HCT116 (cell line): ENCODE measurements at regions not wholly inside any gene's neighbourhood (a gene's known extent, or its start where the extent isn't known, plus 50 kb on each side); places are given as distances from the start of the nearest gene placed in this dataset.

Experiments
- ATAC-seq: fragments of 200-7000 bp; cut with Tn5 transposase; 2 replicates; pipeline ENCODE4 v1.9.1; 2020; ENCODE audit warnings: mild to moderate bottlenecking, moderate library complexity
- BruUV-seq: library from RNA; stranded (reverse); fragments of 400-500 nt; replicated peaks from 2 replicates; lab custom pipeline; 2021; lab: Mats Ljungman, UMichigan
- CTCF ChIA-PET: fragments of 300-600 bp; sonication (Branson Sonifier 250); formaldehyde crosslinking; loops from one replicate; lab custom pipeline; 2021; ENCODE audit warnings: antibody characterized with exemption; lab: Charles Lee
- POLR2A ChIA-PET: fragments of 300-600, 350-600 bp; sonication (Branson Sonifier 250); formaldehyde crosslinking; loops from one replicate; lab custom pipeline; 2021; ENCODE audit warnings: antibody characterized with exemption; lab: Charles Lee
- RAD21 ChIA-PET, 2 experiments: fragments of 300-600 bp; sonication (Branson Sonifier 250); formaldehyde crosslinking; loops; one replicate each; lab custom pipeline; 2023; ENCODE audit warnings: low total read pairs in 2 of 2; ENCODE audit not compliant: uncharacterized antibody in 2 of 2, unreplicated experiment in 2 of 2, low non-redundant PET in 1 of 2; lab: Charles Lee
- DNase-seq: peaks from one replicate; pipeline ENCODE4 v3.0.0-alpha.2; 2010; ENCODE audit warnings: low read depth, low spot score
- H2AFZ ChIP-seq: fragments of 200-600 bp; shearing (Covaris generic), sonication (generic); 2 replicates; pipeline ENCODE4 v1.6.1; 2017; ENCODE audit warnings: low read depth, mixed run types, mixed read lengths, antibody characterized with exemption, low read length; ENCODE audit not compliant: poor library complexity, severe bottlenecking
- H3K27ac ChIP-seq: 2 replicates; pipeline ENCODE4 v1.5.1; 2012; ENCODE audit warnings: low read depth, low read length
- H3K27me3 ChIP-seq: fragments of 200-600 bp; sonication (generic); 2 replicates; pipeline ENCODE4 v1.6.1; 2016; ENCODE audit warnings: mixed run types, low read length, mixed read lengths; ENCODE audit not compliant: insufficient read depth
- H3K36me3 ChIP-seq, 2 experiments: fragments of 200-500 bp in 1 of 2; fragments of 200-600 bp in 1 of 2; sonication (Bioruptor generic) in 1 of 2; sonication (generic) in 1 of 2; 2 replicates each; pipeline versions ENCODE4 v1.5.1 to v1.6.1; 2014 to 2016; ENCODE audit warnings: low read length in 2 of 2, inconsistent platforms in 1 of 2, mixed read lengths in 1 of 2, mixed run types in 1 of 2; ENCODE audit not compliant: insufficient read depth in 2 of 2, control insufficient read depth in 1 of 2
- H3K4me1 ChIP-seq, 2 experiments: fragments of 200-600 bp in 1 of 2; sonication (generic) in 1 of 2; 2 replicates each; pipeline versions ENCODE4 v1.5.1 to v1.6.1; 2012 to 2017; ENCODE audit warnings: low read length in 2 of 2, inconsistent platforms in 1 of 2, mild to moderate bottlenecking in 1 of 2, mixed read lengths in 1 of 2, mixed run types in 1 of 2, moderate library complexity in 1 of 2; ENCODE audit not compliant: insufficient read depth in 2 of 2, control insufficient read depth in 1 of 2
- H3K4me2 ChIP-seq: fragments of 200-600 bp; sonication (generic); 2 replicates; pipeline ENCODE4 v1.6.1; 2017; ENCODE audit warnings: mixed run types, low read length, mixed read lengths
- H3K4me3 ChIP-seq, 2 experiments: fragments of 200-600 bp in 1 of 2; sonication (generic) in 1 of 2; replicated peaks in 1 of 2; 2 replicates each; pipeline ENCODE4 v1.5.1; 2011 to 2016; ENCODE audit warnings: low read length in 2 of 2, control low read depth in 1 of 2, low read depth in 1 of 2, mild to moderate bottlenecking in 1 of 2, mixed read lengths in 1 of 2, mixed run types in 1 of 2
- H3K79me2 ChIP-seq: fragments of 200-600 bp; sonication (generic); 2 replicates; pipeline ENCODE4 v1.6.1; 2017; ENCODE audit warnings: mild to moderate bottlenecking, mixed run types, low read length, moderate library complexity, mixed read lengths; ENCODE audit not compliant: insufficient read depth
- H3K9ac ChIP-seq: fragments of 200-600 bp; sonication (generic); 2 replicates; pipeline ENCODE4 v1.6.1; 2016; ENCODE audit warnings: low read length, mixed read lengths
- H3K9me2 ChIP-seq: fragments of 200-600 bp; sonication (generic), shearing (Covaris generic); 2 replicates; pipeline ENCODE4 v1.6.1; 2017; ENCODE audit warnings: mixed run types, mild to moderate bottlenecking, moderate library complexity; ENCODE audit not compliant: insufficient read depth
- H3K9me3 ChIP-seq, 2 experiments: fragments of 200-500 bp in 1 of 2; fragments of 200-600 bp in 1 of 2; sonication (Bioruptor generic) in 1 of 2; sonication (generic) in 1 of 2; 2 replicates each; pipeline ENCODE4 v1.6.1; 2014 to 2017; ENCODE audit warnings: low read length in 2 of 2, mixed read lengths in 2 of 2, inconsistent platforms in 1 of 2, low read depth in 1 of 2, mild to moderate bottlenecking in 1 of 2, mixed run types in 1 of 2, moderate library complexity in 1 of 2; ENCODE audit not compliant: control insufficient read depth in 1 of 2, insufficient read depth in 1 of 2
- H4K20me1 ChIP-seq: fragments of 200-600 bp; sonication (generic), shearing (Covaris generic); 2 replicates; pipeline ENCODE4 v1.6.1; 2017; ENCODE audit warnings: mixed run types, mild to moderate bottlenecking, moderate library complexity; ENCODE audit not compliant: insufficient read depth
- ATF3 ChIP-seq: IDR thresholded peaks from 2 replicates; pipeline ENCODE4 v1.6.1; 2012
- CBX3 ChIP-seq: IDR thresholded peaks from 2 replicates; pipeline ENCODE4 v1.6.1; 2012; ENCODE audit warnings: low read depth
- CTCF ChIP-seq, 3 experiments: fragments of 200-600 bp in 1 of 3; sonication (generic) in 1 of 3; IDR thresholded peaks in 2 of 3; conservative IDR thresholded peaks in 1 of 3; 2 replicates each; pipeline ENCODE4 v1.5.1; 2012 to 2017; ENCODE audit warnings: low read depth in 2 of 3, low read length in 2 of 3, antibody characterized with exemption in 1 of 3, borderline replicate concordance in 1 of 3, control low read depth in 1 of 3, mild to moderate bottlenecking in 1 of 3, mixed read lengths in 1 of 3, mixed run types in 1 of 3, moderate library complexity in 1 of 3; ENCODE audit not compliant: insufficient read depth in 1 of 3
- EZH2 ChIP-seq: fragments of 200-600 bp; sonication (generic); IDR thresholded peaks from 2 replicates; pipeline ENCODE4 v1.6.1; 2017; ENCODE audit warnings: antibody characterized with exemption, mixed run types
- FOSL1 ChIP-seq: IDR thresholded peaks from 2 replicates; pipeline ENCODE4 v1.6.1; 2012; ENCODE audit warnings: low read depth
- MAX ChIP-seq: IDR thresholded peaks from 2 replicates; pipeline ENCODE4 v1.6.1; 2012
- REST ChIP-seq: IDR thresholded peaks from 2 replicates; pipeline ENCODE4 v1.6.1; 2012; ENCODE audit warnings: low read depth
- SRF ChIP-seq: IDR thresholded peaks from 2 replicates; pipeline ENCODE4 v1.6.1; 2012; ENCODE audit warnings: low read depth
- intact Hi-C: fragments of 100-400 bp; cut with micrococcal nuclease; formaldehyde crosslinking; loops from 2 replicates; pipeline ENCODE4 v1.10.0; 2022

- no peaks in the 10 kb centered on the region for H3K79me2 ChIP-seq
- ChIA-PET CTCF (no interaction called here), RAD21 (no interaction called here), POLR2A (no interaction called here)
- no peaks in the 10 kb centered on the region for H4K20me1 ChIP-seq
- DNase-seq (no peak), ATAC-seq (no peak)
- no peaks in the 10 kb centered on the region for H3K4me1 ChIP-seq
- BruUV-seq: no TSS peak
- no peak overlapping the region for H3K4me2 ChIP-seq
- no peak overlapping the region for H3K9ac ChIP-seq
- no peaks in the 10 kb centered on the region for H3K9me2 ChIP-seq
- H2AFZ ChIP-seq: no peak overlapping the region
- intact Hi-C loops: no loop called here
- H3K36me3 ChIP-seq: no peaks in the 10 kb centered on the region
- H3K27ac ChIP-seq: no peak overlapping the region
- TF ChIP-seq CBX3 (no peak), EZH2 (no peak), ATF3 (no peak), CTCF (IDR thresholded peaks at IDR 0.05 in 2 of 3, conservative IDR thresholded peaks at IDR 0.05 in 1 of 3; ENCODE audit: borderline replicate concordance in 1 of 3, insufficient read depth in 1 of 3, low read depth in 2 of 3, low read length in 2 of 3) (no peak), FOSL1 (no peak), MAX (no peak), REST (no peak), SRF (no peak)
- H3K27me3 ChIP-seq: no peaks in the 10 kb centered on the region
- no peak overlapping the region for H3K4me3 ChIP-seq
- no peaks in the 10 kb centered on the region for H3K9me3 ChIP-seq
These were observed 175.8 kb upstream of the TMEM229A start for GRCh38 chr7:124208642-124209041.
